WTC11 (cell line): ENCODE measurements at regions not wholly inside any gene's neighbourhood (a gene's known extent, or its start where the extent isn't known, plus 50 kb on each side); places are given as distances from the start of the nearest gene placed in this dataset.

ENCODE experiments used
- ATAC-seq: fragments of 200-7000 bp; cut with Tn5 transposase; 2 replicates; pipeline ENCODE4 v1.10.0; 2021; ENCODE audit warnings: mild to moderate bottlenecking, moderate library complexity
- CTCF ChIA-PET: fragments of 300-600 bp; sonication (Branson Sonifier 250); formaldehyde crosslinking; loops from one replicate; lab custom pipeline; 2021; ENCODE audit warnings: antibody characterized with exemption; lab: Charles Lee
- POLR2A ChIA-PET: fragments of 350-600 bp; sonication (Branson Sonifier 250); formaldehyde crosslinking; loops from one replicate; lab custom pipeline; 2021; ENCODE audit warnings: antibody characterized with exemption; lab: Charles Lee
- DNase-seq: peaks from one replicate; pipeline ENCODE4 v3.0.0; 2021; ENCODE audit warnings: low spot score
- H3K27ac Mint-ChIP-seq: 2 replicates; pipeline ENCODE4 v1.8.0; 2021; ENCODE audit warnings: mixed read lengths
- H3K27me3 Mint-ChIP-seq: 2 replicates; pipeline ENCODE4 v1.8.0; 2021; ENCODE audit warnings: low read depth, mild to moderate bottlenecking, moderate library complexity, mixed read lengths
- H3K36me3 Mint-ChIP-seq: 2 replicates; pipeline ENCODE4 v1.8.0; 2021; ENCODE audit warnings: mixed read lengths
- H3K4me1 Mint-ChIP-seq: 2 replicates; pipeline ENCODE4 v1.8.0; 2022; ENCODE audit warnings: mixed read lengths
- H3K4me3 Mint-ChIP-seq: 2 replicates; pipeline ENCODE4 v1.8.0; 2021; ENCODE audit warnings: mild to moderate bottlenecking, moderate library complexity, mixed read lengths
- H3K9me3 Mint-ChIP-seq: 2 replicates; pipeline ENCODE4 v1.8.0; 2021; ENCODE audit warnings: mixed read lengths
- E2F1 ChIP-seq: sonication (generic); formaldehyde crosslinking; IDR thresholded peaks from 2 replicates; pipeline ENCODE4 v1.8.0; 2022; ENCODE audit warnings: mild to moderate bottlenecking, missing genetic modification reagents
- E2F4 ChIP-seq: sonication (generic); formaldehyde crosslinking; IDR thresholded peaks from 2 replicates; pipeline ENCODE4 v1.8.1; 2022; ENCODE audit warnings: low read depth, mild to moderate bottlenecking, moderate library complexity, missing genetic modification reagents, borderline replicate concordance
- ELF4 ChIP-seq: sonication (generic); formaldehyde crosslinking; IDR thresholded peaks from 2 replicates; pipeline ENCODE4 v1.8.1; 2022; ENCODE audit warnings: low read depth, mild to moderate bottlenecking, moderate library complexity, missing genetic modification reagents
- FOXJ3 ChIP-seq: sonication (generic); formaldehyde crosslinking; IDR thresholded peaks from 2 replicates; pipeline ENCODE4 v1.9.0; 2021; ENCODE audit warnings: missing genetic modification reagents, mild to moderate bottlenecking, borderline replicate concordance
- FOXP1 ChIP-seq: sonication (generic); formaldehyde crosslinking; IDR thresholded peaks from 2 replicates; pipeline ENCODE4 v1.8.0; 2022; ENCODE audit warnings: missing genetic modification reagents, mild to moderate bottlenecking, moderate library complexity, borderline replicate concordance
- IRF1 ChIP-seq: sonication (generic); formaldehyde crosslinking; IDR thresholded peaks from 2 replicates; pipeline ENCODE4 v1.8.0; 2023; ENCODE audit warnings: missing genetic modification reagents
- IRF2 ChIP-seq: sonication (generic); formaldehyde crosslinking; IDR thresholded peaks from 2 replicates; pipeline ENCODE4 v1.8.0; 2022; ENCODE audit warnings: low read depth, missing genetic modification reagents, borderline replicate concordance
- JAZF1 ChIP-seq: fragments of 250-450 bp; sonication (Bioruptor Pico); IDR thresholded peaks from 2 replicates; pipeline ENCODE4 v1.9.0; 2021; ENCODE audit warnings: moderate library complexity, mild to moderate bottlenecking, inconsistent platforms
- JUN ChIP-seq: sonication (generic); formaldehyde crosslinking; IDR thresholded peaks from 2 replicates; pipeline ENCODE4 v1.8.0; 2023; ENCODE audit warnings: mild to moderate bottlenecking, missing genetic modification reagents
- KAT7 ChIP-seq: sonication (generic); formaldehyde crosslinking; IDR thresholded peaks from 2 replicates; pipeline ENCODE4 v1.8.1; 2023; ENCODE audit warnings: missing genetic modification reagents, mild to moderate bottlenecking, borderline replicate concordance
- MLX ChIP-seq: sonication (generic); formaldehyde crosslinking; IDR thresholded peaks from 2 replicates; pipeline ENCODE4 v1.8.1; 2023; ENCODE audit warnings: mild to moderate bottlenecking, missing genetic modification reagents, moderate library complexity
- SOX15 ChIP-seq: fragments of 250-450 bp; sonication (Bioruptor Pico); IDR thresholded peaks from 2 replicates; pipeline ENCODE4 v1.9.0; 2021; ENCODE audit warnings: mild to moderate bottlenecking
- ZNF121 ChIP-seq: sonication (generic); formaldehyde crosslinking; IDR thresholded peaks from 2 replicates; pipeline ENCODE4 v1.8.0; 2023; ENCODE audit warnings: missing genetic modification reagents
- ZNF423 ChIP-seq: fragments of 250-450 bp; sonication (Bioruptor Pico); IDR thresholded peaks from 2 replicates; pipeline ENCODE4 v2.1.2; 2022; ENCODE audit warnings: mild to moderate bottlenecking, moderate library complexity
- ZNF512 ChIP-seq: sonication (generic); formaldehyde crosslinking; IDR thresholded peaks from 2 replicates; pipeline ENCODE4 v1.8.1; 2022; ENCODE audit warnings: missing genetic modification reagents, borderline replicate concordance
- ZNF532 ChIP-seq: fragments of 250-450 bp; sonication (Bioruptor Pico); IDR thresholded peaks from 2 replicates; pipeline ENCODE4 v1.9.0; 2021; ENCODE audit warnings: mild to moderate bottlenecking, borderline replicate concordance

GRCh38 chr13:18962168-18962734 is 219.4 kb downstream of the TUBA3C start:
- POLR2A ChIA-PET: no interaction called here
- ATAC-seq (no peak), DNase-seq (no peak)
- TF ChIP-seq IRF2 (CRISPR knock-in tag): no peak
- no peak for TF ChIP-seq SOX15 (CRISPR knock-in tag)
- no peak for TF ChIP-seq IRF1 (CRISPR knock-in tag)
- TF ChIP-seq ZNF423 (CRISPR knock-in tag): no peak
- TF ChIP-seq E2F4: no peak
- no peak for TF ChIP-seq ZNF512
- no peak for TF ChIP-seq E2F1 (CRISPR knock-in tag)
- TF ChIP-seq JUN: no peak
- TF ChIP-seq FOXP1: no peak
- no peak for TF ChIP-seq KAT7 (CRISPR knock-in tag)
- no peak for TF ChIP-seq ZNF532 (CRISPR knock-in tag)
- TF ChIP-seq FOXJ3: no peak
- TF ChIP-seq MLX (CRISPR knock-in tag): no peak
- no peak for TF ChIP-seq JAZF1 (CRISPR knock-in tag)
- TF ChIP-seq ELF4: no peak
- TF ChIP-seq ZNF121 (CRISPR knock-in tag): no peak
- TF ChIP-seq, all 79 proteins: peak for 0
- H3K4me3 Mint-ChIP-seq: no peak overlapping the region
- H3K4me1 Mint-ChIP-seq: no peaks in the 10 kb centered on the region
- H3K27ac Mint-ChIP-seq: no peak overlapping the region
- peaks cover 65% of the 10 kb centered on the region for H3K36me3 Mint-ChIP-seq
- H3K9me3 Mint-ChIP-seq: peaks cover 67% of the 10 kb centered on the region
- CTCF ChIA-PET: no interaction called here
- peaks cover 4% of the 10 kb centered on the region for H3K27me3 Mint-ChIP-seq
